HEK293 (cell line): ENCODE measurements at regions not wholly inside any gene's neighbourhood (a gene's known extent, or its start where the extent isn't known, plus 50 kb on each side); places are given as distances from the start of the nearest gene placed in this dataset.

Source experiments
- CTCF ChIA-PET: fragments of 350-600 bp; formaldehyde crosslinking; extraction: SDS; loops from one replicate; lab custom pipeline; 2021; ENCODE audit warnings: antibody characterized with exemption; lab: Yijun Ruan, JAX
- POLR2A ChIA-PET: fragments of 300-600 bp; formaldehyde crosslinking; extraction: SDS; loops from one replicate; lab custom pipeline; 2020; ENCODE audit warnings: antibody characterized with exemption, inconsistent platforms; lab: Yijun Ruan, JAX
- H3K27ac ChIP-seq: fragments of 200-500 bp; sonication (Bioruptor generic); 2 replicates; pipeline ENCODE4 v1.5.1; 2014; ENCODE audit warnings: low read depth, low read length, control low read depth, inconsistent platforms; ENCODE audit errors: extremely low read depth
- H3K36me3 ChIP-seq, 2 experiments: fragments of 200-500 bp in 1 of 2; sonication (Bioruptor generic) in 1 of 2; 1 replicate in 1 of 2; 2 replicates in 1 of 2; pipeline ENCODE4 v1.5.1; 2014 to 2017; ENCODE audit warnings: inconsistent platforms in 2 of 2, low read length in 2 of 2; ENCODE audit not compliant: control insufficient read depth in 2 of 2, insufficient read depth in 1 of 2
- H3K4me1 ChIP-seq: fragments of 200-500 bp; sonication (Bioruptor generic); 2 replicates; pipeline ENCODE4 v1.5.1; 2014; ENCODE audit warnings: mild to moderate bottlenecking, low read length, inconsistent platforms; ENCODE audit not compliant: control insufficient read depth, insufficient read depth
- H3K4me3 ChIP-seq: 2 replicates; pipeline ENCODE4 v1.5.1; 2011; ENCODE audit warnings: low read depth, mild to moderate bottlenecking, control low read depth, low read length, moderate library complexity
- H3K9me3 ChIP-seq: fragments of 200-500 bp; sonication (Bioruptor generic); 2 replicates; pipeline ENCODE4 v1.5.1; 2014; ENCODE audit warnings: low read depth, low read length, inconsistent platforms; ENCODE audit not compliant: control insufficient read depth, insufficient read depth
- GLI4 ChIP-seq: fragments of 450-650 bp; formaldehyde crosslinking; IDR thresholded peaks from 2 replicates; pipeline ENCODE4 v1.5.1; 2016; ENCODE audit warnings: missing biosample characterization, missing genetic modification characterization
- HOXD13 ChIP-seq: sonication (generic); formaldehyde crosslinking; IDR thresholded peaks from 2 replicates; pipeline ENCODE4 v1.8.0; 2022; ENCODE audit warnings: missing genetic modification reagents, borderline replicate concordance
- PRDM10 ChIP-seq: fragments of 450-650 bp; formaldehyde crosslinking; IDR thresholded peaks from 2 replicates; pipeline ENCODE4 v1.5.1; 2016; ENCODE audit warnings: missing biosample characterization, missing genetic modification characterization
- SCRT1 ChIP-seq: fragments of 450-650 bp; formaldehyde crosslinking; IDR thresholded peaks from 2 replicates; pipeline ENCODE4 v1.5.1; 2016; ENCODE audit warnings: missing biosample characterization, missing genetic modification characterization, borderline replicate concordance
- SP2 ChIP-seq: fragments of 450-650 bp; formaldehyde crosslinking; IDR thresholded peaks from 2 replicates; pipeline ENCODE4 v1.5.1; 2016; ENCODE audit warnings: missing biosample characterization, missing genetic modification characterization
- ZBTB17 ChIP-seq: fragments of 450-650 bp; formaldehyde crosslinking; IDR thresholded peaks from 2 replicates; pipeline ENCODE4 v1.5.1; 2016; ENCODE audit warnings: missing biosample characterization, missing genetic modification characterization
- ZBTB26 ChIP-seq: fragments of 450-650 bp; formaldehyde crosslinking; optimal IDR thresholded peaks from 2 replicates; pipeline ENCODE3; 2016; ENCODE audit warnings: missing biosample characterization, mild to moderate bottlenecking, missing genetic modification characterization
- ZBTB44 ChIP-seq: fragments of 450-650 bp; IDR thresholded peaks from 2 replicates; pipeline ENCODE4 v1.5.1; 2018; ENCODE audit warnings: missing biosample characterization, mild to moderate bottlenecking, missing genetic modification characterization
- ZNF132 ChIP-seq: fragments of 450-650 bp; formaldehyde crosslinking; IDR thresholded peaks from 2 replicates; pipeline ENCODE4 v1.5.1; 2017; ENCODE audit warnings: missing biosample characterization, missing genetic modification characterization, borderline replicate concordance
- ZNF280C ChIP-seq: fragments of 450-650 bp; formaldehyde crosslinking; IDR thresholded peaks from 2 replicates; pipeline ENCODE4 v1.5.1; 2016; ENCODE audit warnings: missing biosample characterization, missing genetic modification characterization
- ZNF335 ChIP-seq: fragments of 450-650 bp; formaldehyde crosslinking; conservative IDR thresholded peaks from 2 replicates; pipeline ENCODE4 v1.5.1; 2016; ENCODE audit warnings: missing biosample characterization, missing genetic modification characterization
- ZNF354C ChIP-seq: fragments of 450-650 bp; formaldehyde crosslinking; IDR thresholded peaks from 2 replicates; pipeline ENCODE4 v1.5.1; 2016; ENCODE audit warnings: missing biosample characterization, missing genetic modification characterization, low read depth, borderline replicate concordance
- ZNF366 ChIP-seq: fragments of 450-650 bp; formaldehyde crosslinking; conservative IDR thresholded peaks from 2 replicates; pipeline ENCODE4 v1.5.1; 2016; ENCODE audit warnings: missing biosample characterization, missing genetic modification characterization
- ZNF645 ChIP-seq: fragments of 450-650 bp; formaldehyde crosslinking; IDR thresholded peaks from 2 replicates; pipeline ENCODE4; 2016; ENCODE audit warnings: missing biosample characterization, missing genetic modification characterization
- ZNF830 ChIP-seq: fragments of 450-650 bp; IDR thresholded peaks from 2 replicates; pipeline ENCODE4 v1.5.0; 2018; ENCODE audit warnings: missing biosample characterization, missing genetic modification characterization, low read depth, mild to moderate bottlenecking, moderate library complexity

GRCh38 chr14:100445436-100446088, 122.4 kb downstream of the SLC25A47 start (continued):
- TF ChIP-seq ZNF335 (tag by site-specific recombination) (no peak), ZNF132 (tag by site-specific recombination) (no peak), ZBTB26 (no peak), ZNF366 (tag by site-specific recombination) (no peak)

- TF ChIP-seq ZBTB44 (tag by site-specific recombination) (no peak), PRDM10 (tag by site-specific recombination) (0 out of 2 replicates have a peak, but pooled peaks have one; percentile 51), ZNF280C (no peak), SP2 (tag by site-specific recombination) (peak; percentile 24; the same call in 1 of the 2 replicates), SCRT1 (tag by site-specific recombination) (no peak), ZBTB17 (tag by site-specific recombination) (peak; percentile 55; the same call in 1 of the 2 replicates)
- POLR2A ChIA-PET = no interaction called here
Measured at GRCh38 chr14:100446572-100446971, 123.4 kb downstream of the SLC25A47 start.

GRCh38 chr14:100448376-100448775, 125.2 kb downstream of the SLC25A47 start:
- ChIA-PET POLR2A (no interaction called here), CTCF (no interaction called here)
- H3K4me3 ChIP-seq = no peak overlapping the region
- no peaks in the 10 kb centered on the region for H3K36me3 ChIP-seq
- no peaks in the 10 kb centered on the region for H3K9me3 ChIP-seq
- H3K4me1 ChIP-seq = no peaks in the 10 kb centered on the region; the same call in 1 of the 2 replicates
- no peak overlapping the region for H3K27ac ChIP-seq
- no peak for TF ChIP-seq ZBTB26
- TF ChIP-seq ZNF354C (tag by site-specific recombination) = no peak
- no peak for TF ChIP-seq ZNF645 (tag by site-specific recombination)
- no peak for TF ChIP-seq ZNF830 (tag by site-specific recombination)
- TF ChIP-seq GLI4 = no peak
- no peak for TF ChIP-seq PRDM10 (tag by site-specific recombination)
- TF ChIP-seq HOXD13 (CRISPR knock-in tag) = no peak

More at GRCh38 chr14:100446572-100446971, 123.4 kb downstream of the SLC25A47 start:
- no peaks in the 10 kb centered on the region for H3K36me3 ChIP-seq
- H3K9me3 ChIP-seq = no peaks in the 10 kb centered on the region
- H3K4me3 ChIP-seq = no peak overlapping the region
- no peak overlapping the region for H3K27ac ChIP-seq
- no peaks in the 10 kb centered on the region; the same call in 1 of the 2 replicates for H3K4me1 ChIP-seq
- CTCF ChIA-PET = interaction anchor here (0.5 to 0.9 kb wide), 2 partner anchors 61 to 68 kb away, joined by 3 to 4 read pairs; no protein-coding TSS in a partner anchor
